ENCODE measurements at regions not wholly inside any gene's neighbourhood (a gene's known extent, or its start where the extent isn't known, plus 50 kb on each side); places are given as distances from the start of the nearest gene placed in this dataset.

- no peak for TF ChIP-seq POLR2A (IDR thresholded peaks at IDR 0.05)
- no peak for TF ChIP-seq CTCF (IDR thresholded peaks at IDR 0.05)
Observed at GRCh38 chr9:30661925-30662324, 1722.5 kb upstream of the ACO1 start.
